GM06990 (cell line): ENCODE measurements at regions not wholly inside any gene's neighbourhood (a gene's known extent, or its start where the extent isn't known, plus 50 kb on each side); places are given as distances from the start of the nearest gene placed in this dataset.

ENCODE experiments used
- DNase-seq: peaks from one replicate; pipeline ENCODE4 v3.0.0-alpha.2; 2011; ENCODE audit not compliant: insufficient read length; ENCODE audit errors: extremely low read depth
- H3K27me3 ChIP-seq: replicated peaks from 2 replicates; pipeline ENCODE4 v1.6.0; 2011; ENCODE audit warnings: low read length; ENCODE audit not compliant: control insufficient read depth, insufficient read depth
- H3K36me3 ChIP-seq: 2 replicates; pipeline ENCODE4 v1.5.1; 2011; ENCODE audit warnings: low read length; ENCODE audit not compliant: control insufficient read depth, insufficient read depth
- H3K4me3 ChIP-seq: replicated peaks from 2 replicates; pipeline ENCODE4 v1.5.1; 2011; ENCODE audit warnings: low read depth, mild to moderate bottlenecking, control low read depth, low read length
- CTCF ChIP-seq: IDR thresholded peaks from 2 replicates; pipeline ENCODE4 v1.5.1; 2011; ENCODE audit warnings: low read length, control low read depth, mild to moderate bottlenecking, inconsistent platforms; ENCODE audit not compliant: insufficient read depth, poor library complexity, severe bottlenecking

GRCh38 chr4:138096384-138097062 lies 145.6 kb downstream of the SLC7A11 start:
- no peak for TF ChIP-seq CTCF
- Histone ChIP-seq H3K4me3 (no peak overlapping the region), H3K36me3 (no peaks in the 10 kb centered on the region), H3K27me3 (no peaks in the 10 kb centered on the region)
- DNase-seq, result no peak

DNA sequence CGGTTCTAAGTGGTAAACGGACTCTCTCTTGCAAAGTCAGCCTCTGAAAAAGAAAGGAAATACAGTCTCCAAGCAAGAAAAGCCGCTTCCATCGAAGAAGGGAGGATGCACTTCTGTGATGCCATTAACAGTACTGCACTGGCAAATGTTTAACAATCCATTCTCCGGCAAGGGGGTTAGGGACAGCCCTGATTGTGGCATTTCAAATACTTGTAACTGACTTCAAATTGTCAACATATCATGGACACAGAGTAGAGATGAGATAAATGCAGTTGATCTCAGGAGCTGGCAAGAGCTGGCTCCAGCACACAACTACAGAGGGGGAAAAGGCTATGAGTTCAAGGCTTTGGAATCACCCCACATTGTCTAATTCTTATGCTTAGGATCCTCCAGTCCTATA lies 146.8 kb downstream of the SLC7A11 start:
- Histone ChIP-seq H3K4me3 (no peak overlapping the region), H3K27me3 (no peaks in the 10 kb centered on the region), H3K36me3 (no peaks in the 10 kb centered on the region)
- no peak for DNase-seq
- no peak for TF ChIP-seq CTCF

DNA sequence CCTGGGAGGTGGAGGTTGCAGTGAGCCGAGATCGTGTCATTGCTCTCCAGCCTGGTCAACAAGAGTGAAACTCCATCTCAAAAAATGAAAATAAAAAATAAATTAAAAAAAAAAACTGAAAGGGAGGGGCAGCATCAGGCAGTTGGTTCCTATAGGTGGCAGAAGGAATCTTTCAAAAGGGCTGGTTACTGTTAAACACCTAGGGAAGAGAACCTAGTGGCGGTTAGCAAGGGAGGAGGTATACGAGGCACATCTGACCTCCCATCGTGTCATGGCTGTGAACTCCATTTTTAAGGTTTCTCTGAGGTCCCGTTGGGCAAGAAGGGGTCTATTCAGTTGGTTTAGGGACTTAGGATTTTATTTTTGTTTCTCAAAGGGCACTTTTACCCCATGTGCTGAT lies 150.1 kb downstream of the SLC7A11 start:
- Histone ChIP-seq H3K4me3 (no peak overlapping the region), H3K36me3 (no peaks in the 10 kb centered on the region), H3K27me3 (no peaks in the 10 kb centered on the region)
- no peak for DNase-seq
- no peak for TF ChIP-seq CTCF

DNA sequence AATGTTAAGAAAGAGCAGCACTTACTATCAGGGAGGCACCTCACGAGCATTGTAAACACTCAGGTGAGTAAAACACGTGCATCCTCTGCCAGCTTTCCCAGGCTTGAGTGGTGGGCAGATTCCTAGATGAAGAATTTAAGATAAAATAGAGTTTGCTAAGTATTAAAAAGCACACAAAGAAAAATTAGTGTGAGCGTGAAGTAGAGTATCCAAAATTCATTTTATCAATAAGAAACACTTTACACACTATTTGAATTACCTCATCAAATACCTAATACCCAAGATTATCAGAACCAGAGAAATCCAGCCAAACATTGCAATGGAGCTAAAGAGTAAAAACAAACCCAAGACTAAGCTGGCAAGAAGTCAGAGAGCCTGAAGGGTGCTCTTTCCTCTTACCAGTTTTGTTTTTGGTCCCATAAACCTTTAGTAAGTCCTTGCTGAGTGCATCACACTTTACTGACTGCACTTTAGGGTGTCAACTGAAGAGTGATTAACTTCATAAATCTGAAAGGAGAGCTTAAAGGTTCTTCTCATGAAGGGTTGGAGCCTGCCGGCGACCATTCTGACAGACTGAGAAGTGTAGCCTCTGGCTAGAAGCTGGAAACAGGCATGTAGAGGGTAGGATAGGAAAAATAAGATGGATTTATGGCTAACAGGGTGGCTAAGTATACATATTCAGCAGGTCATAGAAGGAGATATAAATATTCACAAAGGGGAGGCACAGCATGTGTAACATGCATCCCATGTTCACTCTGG lies 151.1 kb downstream of the SLC7A11 start:
- no peak for DNase-seq
- Histone ChIP-seq H3K27me3 (no peaks in the 10 kb centered on the region), H3K4me3 (no peak overlapping the region), H3K36me3 (no peaks in the 10 kb centered on the region)
- TF ChIP-seq CTCF, result no peak

GRCh38 chr4:138090150-138090917 lies 151.8 kb downstream of the SLC7A11 start:
- no peaks in the 10 kb centered on the region for H3K36me3 ChIP-seq
- TF ChIP-seq CTCF, result peak; percentile 62
- DNase-seq, result peak; percentile 18
- H3K4me3 ChIP-seq, result no peak overlapping the region
- H3K27me3 ChIP-seq, result no peaks in the 10 kb centered on the region
